ENCODE measurements at regions not wholly inside any gene's neighbourhood (a gene's known extent, or its start where the extent isn't known, plus 50 kb on each side); places are given as distances from the start of the nearest gene placed in this dataset.

DNA sequence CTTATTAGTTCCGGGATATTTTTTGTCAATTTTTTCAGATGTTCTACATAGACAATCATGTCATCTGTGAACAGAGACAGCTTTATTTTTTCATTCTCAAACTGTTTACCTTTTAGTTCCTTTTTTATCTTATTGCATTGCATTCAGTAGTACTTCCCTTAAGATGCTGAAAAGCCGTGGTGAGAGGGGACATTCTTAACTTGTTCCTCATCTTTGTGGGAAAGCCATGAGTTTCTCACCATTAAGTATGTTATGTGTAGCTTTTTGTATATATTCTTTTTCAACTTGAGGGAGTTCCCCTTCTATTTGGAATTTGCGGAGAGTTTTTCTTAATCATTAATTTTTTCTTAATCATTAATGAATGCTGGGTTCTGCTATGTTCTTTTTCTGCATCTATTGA lies 1727.1 kb upstream of the SEL1L start:
- DNase-seq (ENCODE audit: low read depth, low spot score) (no peak), ATAC-seq (no peak)
- Histone ChIP-seq H3K36me3 (ENCODE audit: control insufficient read depth, insufficient read depth, low read length) (no peaks in the 10 kb centered on the region), H3K27ac (ENCODE audit: low read length) (no peak overlapping the region), H3K27me3 (ENCODE audit: control insufficient read depth, insufficient read depth, low read length) (no peaks in the 10 kb centered on the region), H3K4me1 (ENCODE audit: control insufficient read depth, insufficient read depth, low read length) (no peaks in the 10 kb centered on the region), H3K4me3 (ENCODE audit: low read depth in 2 of 2, low read length in 2 of 2) (no peak overlapping the region), H3K9me3 (ENCODE audit: control insufficient read depth, insufficient read depth, low read depth, low read length) (no peaks in the 10 kb centered on the region)
- ChIA-PET CTCF (no interaction called here), POLR2A (no interaction called here)
- intact Hi-C loops (cut with micrococcal nuclease; ENCODE audit: unreplicated experiment) (no loop called here), in situ Hi-C loops (cut with HindIII; ENCODE audit: low pct_unique_long_range_greater_than_20kb, low sequenced_read_pairs) (no loop called here)
- no peak for TF ChIP-seq TCF7L2 (IDR thresholded peaks at IDR 0.05; ENCODE audit: low read depth, low read length)
- TF ChIP-seq, protein P1, sequence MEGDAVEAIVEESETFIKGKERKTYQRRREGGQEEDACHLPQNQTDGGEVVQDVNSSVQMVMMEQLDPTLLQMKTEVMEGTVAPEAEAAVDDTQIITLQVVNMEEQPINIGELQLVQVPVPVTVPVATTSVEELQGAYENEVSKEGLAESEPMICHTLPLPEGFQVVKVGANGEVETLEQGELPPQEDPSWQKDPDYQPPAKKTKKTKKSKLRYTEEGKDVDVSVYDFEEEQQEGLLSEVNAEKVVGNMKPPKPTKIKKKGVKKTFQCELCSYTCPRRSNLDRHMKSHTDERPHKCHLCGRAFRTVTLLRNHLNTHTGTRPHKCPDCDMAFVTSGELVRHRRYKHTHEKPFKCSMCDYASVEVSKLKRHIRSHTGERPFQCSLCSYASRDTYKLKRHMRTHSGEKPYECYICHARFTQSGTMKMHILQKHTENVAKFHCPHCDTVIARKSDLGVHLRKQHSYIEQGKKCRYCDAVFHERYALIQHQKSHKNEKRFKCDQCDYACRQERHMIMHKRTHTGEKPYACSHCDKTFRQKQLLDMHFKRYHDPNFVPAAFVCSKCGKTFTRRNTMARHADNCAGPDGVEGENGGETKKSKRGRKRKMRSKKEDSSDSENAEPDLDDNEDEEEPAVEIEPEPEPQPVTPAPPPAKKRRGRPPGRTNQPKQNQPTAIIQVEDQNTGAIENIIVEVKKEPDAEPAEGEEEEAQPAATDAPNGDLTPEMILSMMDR (IDR thresholded peaks at IDR 0.05), result no peak
- TF ChIP-seq SIN3A (IDR thresholded peaks at IDR 0.05; ENCODE audit: borderline replicate concordance, insufficient read depth, low read depth, low read length), result no peak
- TF ChIP-seq POLR2AphosphoS5 (IDR thresholded peaks at IDR 0.05; ENCODE audit: low read depth, low read length), result no peak
- TF ChIP-seq REST (IDR thresholded peaks at IDR 0.05; ENCODE audit: insufficient read depth in 1 of 2, low read depth in 2 of 2, low read length in 1 of 2), result no peak
- BruUV-seq (replicated peaks), result no TSS peak

- in situ Hi-C loops (cut with HindIII; ENCODE audit: low pct_unique_long_range_greater_than_20kb, low sequenced_read_pairs), result no loop called here
- Histone ChIP-seq H3K36me3 (ENCODE audit: control insufficient read depth, insufficient read depth, low read length) (no peaks in the 10 kb centered on the region), H3K27me3 (ENCODE audit: control insufficient read depth, insufficient read depth, low read length) (no peaks in the 10 kb centered on the region), H3K9me3 (ENCODE audit: control insufficient read depth, insufficient read depth, low read depth, low read length) (no peaks in the 10 kb centered on the region), H3K4me3 (ENCODE audit: low read depth in 2 of 2, low read length in 2 of 2) (no peak overlapping the region), H3K27ac (ENCODE audit: low read length) (no peak overlapping the region), H3K4me1 (ENCODE audit: control insufficient read depth, insufficient read depth, low read length) (no peaks in the 10 kb centered on the region)
- no TSS peak for BruUV-seq (replicated peaks)
- ChIA-PET CTCF (no interaction called here), POLR2A (no interaction called here)
- no peak for TF ChIP-seq SIN3A (IDR thresholded peaks at IDR 0.05; ENCODE audit: borderline replicate concordance, insufficient read depth, low read depth, low read length)
- TF ChIP-seq REST (IDR thresholded peaks at IDR 0.05; ENCODE audit: insufficient read depth in 1 of 2, low read depth in 2 of 2, low read length in 1 of 2), result no peak
- no peak for TF ChIP-seq POLR2AphosphoS5 (IDR thresholded peaks at IDR 0.05; ENCODE audit: low read depth, low read length)
- no peak for TF ChIP-seq TCF7L2 (IDR thresholded peaks at IDR 0.05; ENCODE audit: low read depth, low read length)
- TF ChIP-seq, protein P1 (IDR thresholded peaks at IDR 0.05), result no peak
- DNase-seq (ENCODE audit: low read depth, low spot score) (no peak), ATAC-seq (no peak)
- intact Hi-C loops (cut with micrococcal nuclease; ENCODE audit: unreplicated experiment), result no loop called here
Measured at GRCh38 chr14:83269583-83269982, 1735.9 kb upstream of the SEL1L start.
